ENCODE measurements at regions not wholly inside any gene's neighbourhood (a gene's known extent, or its start where the extent isn't known, plus 50 kb on each side); places are given as distances from the start of the nearest gene placed in this dataset.

GRCh38 chr16:35714665-35715064, 2255.3 kb downstream of the TP53TG3F start:
- WGBS, result 86% methylated on average over 3 of the region's 3 CpGs

GRCh38 chr16:35724551-35724950, 2265.1 kb downstream of the TP53TG3F start:
- WGBS, result 57% methylated on average over 3 of the region's 3 CpGs
- Histone ChIP-seq H3K4me3 (ENCODE audit: low read length) (no peak overlapping the region), H3K36me3 (ENCODE audit: insufficient read depth, low read length) (no peaks in the 10 kb centered on the region), H3K27ac (ENCODE audit: low read depth, low read length) (no peak overlapping the region), H3K27me3 (ENCODE audit: insufficient read depth, low read length) (no peaks in the 10 kb centered on the region), H3K9ac (ENCODE audit: low read depth, low read length) (no peak overlapping the region), H3K4me1 (ENCODE audit: insufficient read depth, low read length) (no peaks in the 10 kb centered on the region), H3K9me3 (ENCODE audit: insufficient read depth, low read depth, low read length) (peaks cover 85% of the 10 kb centered on the region)

More at GRCh38 chr16:35714665-35715064, 2255.3 kb downstream of the TP53TG3F start:
- Histone ChIP-seq H3K4me1 (ENCODE audit: insufficient read depth, low read length) (no peaks in the 10 kb centered on the region), H3K36me3 (ENCODE audit: insufficient read depth, low read length) (no peaks in the 10 kb centered on the region), H3K4me3 (ENCODE audit: low read length) (no peak overlapping the region), H3K27me3 (ENCODE audit: insufficient read depth, low read length) (no peaks in the 10 kb centered on the region), H3K9ac (ENCODE audit: low read depth, low read length) (no peak overlapping the region), H3K27ac (ENCODE audit: low read depth, low read length) (no peak overlapping the region), H3K9me3 (ENCODE audit: insufficient read depth, low read depth, low read length) (peaks cover 73% of the 10 kb centered on the region)

- WGBS, result 85% methylated on average over 6 of the region's 6 CpGs
Measured at GRCh38 chr16:35725949-35726348, 2266.5 kb downstream of the TP53TG3F start.

GRCh38 chr16:35730251-35730650, 2270.8 kb downstream of the TP53TG3F start:
- H3K9ac ChIP-seq (ENCODE audit: low read depth, low read length), result no peak overlapping the region

More at GRCh38 chr16:35725949-35726348, 2266.5 kb downstream of the TP53TG3F start:
- Histone ChIP-seq H3K9me3 (ENCODE audit: insufficient read depth, low read depth, low read length) (peaks cover 95% of the 10 kb centered on the region), H3K27ac (ENCODE audit: low read depth, low read length) (no peak overlapping the region), H3K36me3 (ENCODE audit: insufficient read depth, low read length) (no peaks in the 10 kb centered on the region), H3K4me1 (ENCODE audit: insufficient read depth, low read length) (no peaks in the 10 kb centered on the region), H3K9ac (ENCODE audit: low read depth, low read length) (no peak overlapping the region), H3K4me3 (ENCODE audit: low read length) (no peak overlapping the region), H3K27me3 (ENCODE audit: insufficient read depth, low read length) (no peaks in the 10 kb centered on the region)

GRCh38 chr16:35731341-35732040, 2272.1 kb downstream of the TP53TG3F start:
- Histone ChIP-seq H3K4me1 (ENCODE audit: insufficient read depth, low read length) (no peaks in the 10 kb centered on the region), H3K4me3 (ENCODE audit: low read length) (no peak overlapping the region), H3K9ac (ENCODE audit: low read depth, low read length) (no peak overlapping the region), H3K27ac (ENCODE audit: low read depth, low read length) (no peak overlapping the region), H3K36me3 (ENCODE audit: insufficient read depth, low read length) (no peaks in the 10 kb centered on the region), H3K9me3 (ENCODE audit: insufficient read depth, low read depth, low read length) (peaks cover 91% of the 10 kb centered on the region), H3K27me3 (ENCODE audit: insufficient read depth, low read length) (no peaks in the 10 kb centered on the region)
- 87% methylated on average over 9 of the region's 9 CpGs for WGBS

More at GRCh38 chr16:35730251-35730650, 2270.8 kb downstream of the TP53TG3F start:
- H3K9me3 ChIP-seq (ENCODE audit: insufficient read depth, low read depth, low read length), result peaks cover 89% of the 10 kb centered on the region
- H3K27ac ChIP-seq (ENCODE audit: low read depth, low read length), result no peak overlapping the region
- WGBS, result 70% methylated on average over 5 of the region's 5 CpGs
- no peaks in the 10 kb centered on the region for H3K36me3 ChIP-seq (ENCODE audit: insufficient read depth, low read length)
- H3K4me3 ChIP-seq (ENCODE audit: low read length), result no peak overlapping the region
- H3K27me3 ChIP-seq (ENCODE audit: insufficient read depth, low read length), result no peaks in the 10 kb centered on the region
- no peaks in the 10 kb centered on the region for H3K4me1 ChIP-seq (ENCODE audit: insufficient read depth, low read length)

GRCh38 chr16:35732046-35732810, 2272.8 kb downstream of the TP53TG3F start:
- no peaks in the 10 kb centered on the region for H3K4me1 ChIP-seq (ENCODE audit: insufficient read depth, low read length)
- no peak overlapping the region for H3K9ac ChIP-seq (ENCODE audit: low read depth, low read length)
- H3K27ac ChIP-seq (ENCODE audit: low read depth, low read length), result no peak overlapping the region
- H3K4me3 ChIP-seq (ENCODE audit: low read length), result no peak overlapping the region
- 77% methylated on average over 15 of the region's 15 CpGs for WGBS
- no peaks in the 10 kb centered on the region for H3K36me3 ChIP-seq (ENCODE audit: insufficient read depth, low read length)
- H3K27me3 ChIP-seq (ENCODE audit: insufficient read depth, low read length), result no peaks in the 10 kb centered on the region
- H3K9me3 ChIP-seq (ENCODE audit: insufficient read depth, low read depth, low read length), result peaks cover 91% of the 10 kb centered on the region

GRCh38 chr16:35733278-35733965, 2274.0 kb downstream of the TP53TG3F start:
- Histone ChIP-seq H3K36me3 (ENCODE audit: insufficient read depth, low read length) (no peaks in the 10 kb centered on the region), H3K27ac (ENCODE audit: low read depth, low read length) (no peak overlapping the region), H3K9me3 (ENCODE audit: insufficient read depth, low read depth, low read length) (peaks cover 92% of the 10 kb centered on the region), H3K27me3 (ENCODE audit: insufficient read depth, low read length) (no peaks in the 10 kb centered on the region), H3K4me1 (ENCODE audit: insufficient read depth, low read length) (no peaks in the 10 kb centered on the region), H3K4me3 (ENCODE audit: low read length) (no peak overlapping the region), H3K9ac (ENCODE audit: low read depth, low read length) (no peak overlapping the region)
- 50% methylated on average over 3 of the region's 3 CpGs for WGBS

GRCh38 chr16:35733971-35734702, 2274.7 kb downstream of the TP53TG3F start:
- no peaks in the 10 kb centered on the region for H3K27me3 ChIP-seq (ENCODE audit: insufficient read depth, low read length)
- H3K27ac ChIP-seq (ENCODE audit: low read depth, low read length), result no peak overlapping the region
- H3K4me1 ChIP-seq (ENCODE audit: insufficient read depth, low read length), result no peaks in the 10 kb centered on the region
- no peaks in the 10 kb centered on the region for H3K36me3 ChIP-seq (ENCODE audit: insufficient read depth, low read length)
- H3K4me3 ChIP-seq (ENCODE audit: low read length), result no peak overlapping the region
- no peak overlapping the region for H3K9ac ChIP-seq (ENCODE audit: low read depth, low read length)
- 75% methylated on average over 18 of the region's 18 CpGs for WGBS
- H3K9me3 ChIP-seq (ENCODE audit: insufficient read depth, low read depth, low read length), result peaks cover 92% of the 10 kb centered on the region

- Histone ChIP-seq H3K4me1 (ENCODE audit: insufficient read depth, low read length) (no peaks in the 10 kb centered on the region), H3K9me3 (ENCODE audit: insufficient read depth, low read depth, low read length) (peaks cover 92% of the 10 kb centered on the region), H3K36me3 (ENCODE audit: insufficient read depth, low read length) (no peaks in the 10 kb centered on the region), H3K27me3 (ENCODE audit: insufficient read depth, low read length) (no peaks in the 10 kb centered on the region), H3K9ac (ENCODE audit: low read depth, low read length) (no peak overlapping the region), H3K27ac (ENCODE audit: low read depth, low read length) (no peak overlapping the region), H3K4me3 (ENCODE audit: low read length) (no peak overlapping the region)
- 76% methylated on average over 18 of the region's 18 CpGs for WGBS
Measured at GRCh38 chr16:35734728-35735402, 2275.5 kb downstream of the TP53TG3F start.

- H3K27me3 ChIP-seq (ENCODE audit: insufficient read depth, low read length), result no peaks in the 10 kb centered on the region
- H3K9me3 ChIP-seq (ENCODE audit: insufficient read depth, low read depth, low read length), result peaks cover 92% of the 10 kb centered on the region
- H3K9ac ChIP-seq (ENCODE audit: low read depth, low read length), result no peak overlapping the region
- WGBS, result 89% methylated on average over 27 of the region's 27 CpGs
- no peak overlapping the region for H3K4me3 ChIP-seq (ENCODE audit: low read length)
- no peak overlapping the region for H3K27ac ChIP-seq (ENCODE audit: low read depth, low read length)
- H3K36me3 ChIP-seq (ENCODE audit: insufficient read depth, low read length), result no peaks in the 10 kb centered on the region
- no peaks in the 10 kb centered on the region for H3K4me1 ChIP-seq (ENCODE audit: insufficient read depth, low read length)
Measured at GRCh38 chr16:35735403-35736251, 2276.2 kb downstream of the TP53TG3F start.
